ENCODE measurements at regions not wholly inside any gene's neighbourhood (a gene's known extent, or its start where the extent isn't known, plus 50 kb on each side); places are given as distances from the start of the nearest gene placed in this dataset.

GRCh38 chr13:103844471-103844870 lies 778.3 kb upstream of the SLC10A2 start:
- TF ChIP-seq EGR1 (IDR thresholded peaks at IDR 0.05) (no peak), FOXM1 (IDR thresholded peaks at IDR 0.05; ENCODE audit: borderline replicate concordance, low read depth) (no peak), CEBPB (IDR thresholded peaks at IDR 0.05) (no peak), CREB1 (IDR thresholded peaks at IDR 0.05; ENCODE audit: low read depth) (no peak), RAD21 (IDR thresholded peaks at IDR 0.05; ENCODE audit: low read depth) (no peak), TAF1 (IDR thresholded peaks at IDR 0.05; ENCODE audit: low read depth) (no peak)
